BLaER1 (cell line): ENCODE measurements at regions not wholly inside any gene's neighbourhood (a gene's known extent, or its start where the extent isn't known, plus 50 kb on each side); places are given as distances from the start of the nearest gene placed in this dataset.
"Not testable (repeated sequence)": the region's sequence is repeated elsewhere in the genome, so short reads cannot be mapped to it uniquely, and the experiment has no call there.

Source experiments
- H3K27ac ChIP-seq: shearing (Covaris generic); formaldehyde crosslinking; 2 replicates; pipeline ENCODE4 v1.8.1; 2022
- H3K27me3 ChIP-seq: shearing (Covaris generic); formaldehyde crosslinking; 2 replicates; pipeline ENCODE4 v1.8.1; 2022
- H3K36me3 ChIP-seq: shearing (Covaris generic); formaldehyde crosslinking; 2 replicates; pipeline ENCODE4 v1.8.1; 2022
- H3K4me1 ChIP-seq: shearing (Covaris generic); formaldehyde crosslinking; 2 replicates; pipeline ENCODE4 v1.8.1; 2022
- H3K4me2 ChIP-seq: shearing (Covaris generic); formaldehyde crosslinking; 2 replicates; pipeline ENCODE4 v1.8.1; 2022
- H3K4me3 ChIP-seq: shearing (Covaris generic); formaldehyde crosslinking; 2 replicates; pipeline ENCODE4 v1.8.1; 2022
- H3K9ac ChIP-seq: shearing (Covaris generic); formaldehyde crosslinking; 2 replicates; pipeline ENCODE4 v1.8.1; 2022
- H3K9me3 ChIP-seq: shearing (Covaris generic); formaldehyde crosslinking; 2 replicates; pipeline ENCODE4 v1.8.1; 2022
- H4K20me1 ChIP-seq: shearing (Covaris generic); formaldehyde crosslinking; 2 replicates; pipeline ENCODE4 v1.8.1; 2022
- Cebpa-rat ChIP-seq: shearing (Covaris generic); IDR thresholded peaks from 2 replicates; pipeline ENCODE4 v1.8.1; 2022

DNA sequence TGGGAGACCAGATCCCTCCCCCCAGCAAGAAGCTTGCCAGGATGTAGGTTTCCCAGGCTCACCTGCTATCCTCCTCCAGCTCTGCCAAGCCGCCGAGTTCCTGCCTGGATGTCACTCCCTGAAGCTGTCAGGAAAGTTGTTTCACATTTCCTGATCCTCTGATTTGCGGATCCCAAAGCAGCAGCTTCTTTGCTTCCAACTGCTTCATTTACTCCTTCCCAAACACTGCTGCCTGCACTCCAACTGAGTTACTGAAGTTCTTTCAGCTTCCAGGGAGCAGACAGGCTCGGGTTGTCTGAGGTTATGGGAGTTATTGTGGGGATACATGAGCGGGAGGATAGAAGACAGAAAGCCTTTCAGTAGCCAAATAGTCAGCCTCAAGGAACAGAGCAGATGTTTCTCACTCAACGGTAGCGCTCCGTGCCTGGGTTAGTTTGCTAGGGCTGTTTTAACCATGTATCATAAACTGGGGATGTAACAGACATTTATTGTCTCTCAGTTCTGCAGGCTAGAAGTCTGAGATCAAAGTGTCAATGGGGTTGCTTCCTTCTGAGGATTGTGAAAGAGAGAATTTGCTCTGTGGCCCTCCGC is 516.0 kb downstream of the REEP3 start:
- Histone ChIP-seq H3K27ac (peak overlapping the region; percentile 70), H3K4me3 (peak overlapping the region; percentile 34), H3K9ac (peak overlapping the region; percentile 43; the same call in 1 of the 2 replicates), H3K27me3 (no peaks in the 10 kb centered on the region), H3K9me3 (no peaks in the 10 kb centered on the region), H3K4me1 (peaks cover 54% of the 10 kb centered on the region), H4K20me1 (no peaks in the 10 kb centered on the region), H3K4me2 (peak overlapping the region; percentile 82), H3K36me3 (no peaks in the 10 kb centered on the region)
- no peak for TF ChIP-seq Cebpa-rat

DNA sequence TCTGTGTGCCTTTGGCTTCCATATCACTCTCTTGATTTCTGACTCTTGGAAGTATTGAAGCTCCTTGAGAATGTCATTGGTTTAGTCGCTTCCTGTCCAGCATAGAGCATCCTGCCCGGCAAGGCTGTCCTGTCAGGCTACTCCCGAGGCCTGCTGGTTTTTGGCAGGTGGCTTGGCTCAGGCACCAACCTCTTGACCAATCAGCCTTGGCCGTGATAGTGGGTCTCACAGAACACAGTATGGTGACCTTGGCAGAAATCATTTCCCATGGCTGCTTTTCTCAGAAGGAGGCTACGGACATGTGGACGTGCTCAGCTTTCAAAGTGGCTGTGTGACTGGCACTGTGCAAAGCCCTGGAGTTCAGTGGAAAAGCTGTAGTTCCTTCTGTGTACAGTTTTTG is 516.9 kb downstream of the REEP3 start:
- Histone ChIP-seq H3K9me3 (no peaks in the 10 kb centered on the region), H3K4me3 (peak overlapping the region; percentile 34; the same call in 1 of the 2 replicates), H3K9ac (peak overlapping the region; percentile 8; the same call in 1 of the 2 replicates), H3K4me2 (peak overlapping the region; percentile 82), H3K27ac (peak overlapping the region; percentile 70; the same call in 1 of the 2 replicates), H4K20me1 (no peaks in the 10 kb centered on the region), H3K36me3 (no peaks in the 10 kb centered on the region), H3K4me1 (peaks cover 54% of the 10 kb centered on the region), H3K27me3 (no peaks in the 10 kb centered on the region)
- TF ChIP-seq Cebpa-rat = no peak

DNA sequence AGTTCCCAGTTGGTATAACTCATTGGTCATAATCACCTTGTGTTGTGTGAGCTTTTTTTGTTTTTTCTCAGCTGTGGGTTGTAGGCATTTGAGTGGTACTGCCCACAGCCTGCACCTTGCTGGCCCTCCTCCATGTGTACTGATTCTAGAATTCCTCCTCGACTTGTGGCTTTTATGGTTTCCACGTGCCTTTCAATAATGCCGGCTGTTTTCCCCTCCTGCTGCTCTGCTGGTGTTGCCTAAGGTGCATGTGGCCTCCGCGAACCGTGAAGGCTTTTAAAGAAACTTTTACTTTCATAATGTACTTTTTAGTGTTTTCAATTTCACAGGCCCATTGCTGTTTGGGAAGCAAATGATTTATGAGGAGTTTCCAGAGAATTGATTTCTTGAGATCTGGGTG is 518.0 kb downstream of the REEP3 start:
- peak overlapping the region; percentile 82 for H3K4me2 ChIP-seq
- no peak for TF ChIP-seq Cebpa-rat
- no peak overlapping the region for H3K27ac ChIP-seq
- no peaks in the 10 kb centered on the region for H4K20me1 ChIP-seq
- no peaks in the 10 kb centered on the region for H3K9me3 ChIP-seq
- H3K4me3 ChIP-seq = no peak overlapping the region
- no peak overlapping the region for H3K9ac ChIP-seq
- no peaks in the 10 kb centered on the region for H3K27me3 ChIP-seq
- H3K4me1 ChIP-seq = peaks cover 54% of the 10 kb centered on the region
- H3K36me3 ChIP-seq = no peaks in the 10 kb centered on the region

DNA sequence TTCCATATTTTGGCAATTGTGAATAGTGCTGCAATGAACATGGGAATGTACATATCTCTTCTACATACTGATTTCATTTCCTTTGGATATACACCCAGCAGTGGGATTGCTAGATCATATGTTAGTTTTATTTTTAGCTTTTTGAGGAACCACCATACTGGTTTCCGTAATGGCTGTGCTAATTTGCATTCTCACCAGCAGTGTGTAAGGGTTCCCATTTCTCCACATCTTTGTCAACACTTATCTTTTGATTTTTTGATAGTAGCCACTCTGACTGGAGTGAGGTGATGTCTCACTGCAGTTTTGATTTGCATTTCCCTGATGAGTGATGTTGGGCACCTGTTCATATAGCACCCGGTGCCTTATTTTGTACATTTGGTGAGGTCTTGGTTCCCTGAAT is 519.6 kb downstream of the REEP3 start:
- no peak for TF ChIP-seq Cebpa-rat
- Histone ChIP-seq H3K9ac (no peak overlapping the region; the same call in 1 of the 2 replicates), H3K36me3 (no peaks in the 10 kb centered on the region), H3K4me2 (peak overlapping the region; percentile 63), H4K20me1 (no peaks in the 10 kb centered on the region), H3K4me1 (peaks cover 54% of the 10 kb centered on the region), H3K9me3 (no peaks in the 10 kb centered on the region), H3K4me3 (no peak overlapping the region), H3K27me3 (no peaks in the 10 kb centered on the region), H3K27ac (peak overlapping the region; percentile 33; the same call in 1 of the 2 replicates)

DNA sequence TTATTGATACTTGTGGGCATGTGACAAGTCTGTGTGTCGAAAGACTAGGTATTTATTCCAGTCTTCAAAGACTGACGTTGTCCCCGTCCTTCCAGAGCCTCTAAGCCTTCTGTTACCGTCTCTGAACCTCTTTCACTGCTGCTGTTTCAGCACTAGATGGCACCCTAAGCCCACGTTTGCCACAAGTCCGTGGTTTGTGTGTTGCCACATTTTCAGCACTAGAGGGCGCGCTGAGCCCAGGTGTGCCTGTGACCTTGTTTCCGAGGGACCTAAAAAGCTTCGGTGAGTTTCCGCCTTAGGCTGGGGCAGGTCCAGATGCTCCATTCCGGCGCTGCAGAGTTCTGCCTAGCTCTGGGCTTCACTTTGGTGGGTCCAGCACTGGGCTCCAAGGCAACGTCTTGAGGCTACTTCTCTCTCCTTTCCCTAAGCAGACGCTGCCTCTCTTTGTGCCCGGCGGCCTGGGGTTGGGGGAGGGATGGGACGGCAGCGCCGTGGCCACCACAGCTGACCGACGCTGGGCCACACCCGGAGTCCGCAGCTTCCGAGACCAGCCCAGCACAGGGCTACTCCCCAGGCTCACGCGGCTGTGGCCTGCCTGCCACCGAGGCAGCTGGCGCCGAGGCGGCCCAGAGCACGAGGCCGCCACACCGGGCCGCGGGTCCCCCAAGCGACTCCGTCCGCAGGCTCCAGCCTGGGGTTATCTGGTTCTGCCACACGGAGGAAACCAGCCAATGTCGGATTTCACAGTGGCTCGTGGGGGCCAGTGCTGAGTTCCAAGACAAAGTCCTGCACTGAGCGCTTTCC is 520.2 kb downstream of the REEP3 start:
- H3K27me3 ChIP-seq = no peaks in the 10 kb centered on the region
- no peaks in the 10 kb centered on the region for H4K20me1 ChIP-seq
- no peak overlapping the region for H3K4me3 ChIP-seq
- H3K9ac ChIP-seq = no peak overlapping the region; the same call in 1 of the 2 replicates
- no peaks in the 10 kb centered on the region for H3K36me3 ChIP-seq
- peaks cover 48% of the 10 kb centered on the region for H3K4me1 ChIP-seq
- H3K27ac ChIP-seq = peak overlapping the region; percentile 33; the same call in 1 of the 2 replicates
- H3K4me2 ChIP-seq = peak overlapping the region; percentile 63
- no peaks in the 10 kb centered on the region for H3K9me3 ChIP-seq
- TF ChIP-seq Cebpa-rat = no peak

DNA sequence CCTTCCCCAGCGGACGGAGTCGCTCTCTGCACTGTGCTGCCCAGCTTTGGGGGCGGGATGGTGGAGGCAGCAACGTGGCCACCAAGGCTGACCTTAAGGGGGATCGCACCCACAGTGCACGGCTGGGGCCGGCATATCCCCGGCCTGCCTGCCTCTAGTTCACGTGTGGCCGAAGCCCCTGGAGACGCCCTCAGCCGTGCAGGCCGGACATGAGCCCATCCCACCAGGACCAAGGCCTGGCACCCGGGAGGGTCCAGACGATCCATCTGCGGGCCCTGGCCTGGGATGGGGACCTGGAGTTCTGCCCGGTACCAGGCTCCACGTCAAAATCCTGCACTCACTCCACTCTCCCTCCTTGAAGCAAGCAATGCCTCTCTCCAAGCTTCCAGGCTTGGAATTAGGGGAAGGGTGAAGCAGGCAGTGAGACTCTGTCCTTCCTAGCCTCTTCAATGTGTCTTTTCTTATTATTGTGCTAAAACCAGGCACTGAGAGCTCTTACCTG is 520.8 kb downstream of the REEP3 start:
- Histone ChIP-seq H3K36me3 (no peaks in the 10 kb centered on the region), H3K9ac (no peak overlapping the region), H3K9me3 (no peaks in the 10 kb centered on the region), H3K27ac (no peak overlapping the region), H3K4me2 (no peak overlapping the region), H3K27me3 (no peaks in the 10 kb centered on the region), H3K4me3 (no peak overlapping the region), H4K20me1 (no peaks in the 10 kb centered on the region), H3K4me1 (peaks cover 41% of the 10 kb centered on the region)
- TF ChIP-seq Cebpa-rat = no peak

DNA sequence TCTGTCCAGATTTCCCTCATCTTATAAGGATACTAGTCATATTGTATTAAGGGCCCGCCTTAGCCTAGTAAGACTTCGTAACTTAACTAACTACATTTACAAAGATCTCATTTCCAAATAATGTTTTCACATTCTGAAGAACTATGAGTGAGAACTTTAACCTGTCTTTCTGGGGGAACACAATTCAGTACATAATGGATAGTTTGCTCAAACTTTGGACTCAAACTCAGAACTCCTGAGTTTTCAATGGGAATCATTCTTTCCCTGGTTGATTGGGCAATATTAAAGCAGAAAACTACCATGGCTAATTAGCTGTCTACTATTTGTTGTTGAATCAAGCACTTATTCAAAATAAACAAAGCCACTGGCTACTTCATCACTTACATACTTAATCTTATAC is 522.9 kb downstream of the REEP3 start:
- H3K36me3 ChIP-seq = no peaks in the 10 kb centered on the region
- H3K27ac ChIP-seq = no peak overlapping the region
- H3K9me3 ChIP-seq = no peaks in the 10 kb centered on the region
- H3K4me1 ChIP-seq = peaks cover 20% of the 10 kb centered on the region
- H3K27me3 ChIP-seq = no peaks in the 10 kb centered on the region
- H4K20me1 ChIP-seq = no peaks in the 10 kb centered on the region
- H3K9ac ChIP-seq = no peak overlapping the region
- no peak overlapping the region for H3K4me3 ChIP-seq
- TF ChIP-seq Cebpa-rat = no peak
- H3K4me2 ChIP-seq = no peak overlapping the region

DNA sequence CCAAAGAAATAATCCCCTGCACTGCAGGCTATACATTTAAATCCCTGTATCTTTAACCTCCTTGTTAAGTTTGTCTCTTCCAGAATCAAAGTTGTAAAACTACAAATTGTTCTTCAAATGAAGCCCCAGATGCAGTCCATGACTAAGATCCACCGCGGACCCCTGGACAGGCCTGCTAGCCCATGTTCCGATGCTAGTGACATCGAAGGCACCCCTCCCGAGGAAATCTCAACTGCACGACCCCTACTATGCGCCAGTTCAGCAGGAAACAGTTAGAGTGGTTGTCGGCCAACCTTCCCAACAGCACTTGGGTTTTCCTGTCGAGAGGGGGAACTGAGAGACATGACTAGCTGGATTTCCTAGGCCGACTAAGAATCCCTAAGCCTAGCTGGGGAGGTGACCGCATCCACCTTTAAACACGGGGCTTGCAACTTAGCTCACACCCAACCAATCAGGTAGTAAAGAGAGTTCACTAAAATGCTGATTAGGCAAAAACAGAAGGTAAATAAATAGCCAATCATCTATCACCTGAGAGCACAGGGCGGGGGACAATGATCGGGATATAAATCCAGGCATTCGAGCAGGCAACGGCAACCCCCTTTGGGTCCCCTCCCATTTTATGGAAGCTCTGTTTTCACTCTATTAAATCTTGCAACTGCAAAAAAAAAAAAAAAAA is 523.9 kb downstream of the REEP3 start:
- not testable (repeated sequence) for H3K4me3 ChIP-seq, H3K36me3 ChIP-seq, H3K9me3 ChIP-seq, H3K27ac ChIP-seq, H4K20me1 ChIP-seq, H3K4me2 ChIP-seq, H3K27me3 ChIP-seq, H3K9ac ChIP-seq
- peaks cover 10% of the 10 kb centered on the region for H3K4me1 ChIP-seq

DNA sequence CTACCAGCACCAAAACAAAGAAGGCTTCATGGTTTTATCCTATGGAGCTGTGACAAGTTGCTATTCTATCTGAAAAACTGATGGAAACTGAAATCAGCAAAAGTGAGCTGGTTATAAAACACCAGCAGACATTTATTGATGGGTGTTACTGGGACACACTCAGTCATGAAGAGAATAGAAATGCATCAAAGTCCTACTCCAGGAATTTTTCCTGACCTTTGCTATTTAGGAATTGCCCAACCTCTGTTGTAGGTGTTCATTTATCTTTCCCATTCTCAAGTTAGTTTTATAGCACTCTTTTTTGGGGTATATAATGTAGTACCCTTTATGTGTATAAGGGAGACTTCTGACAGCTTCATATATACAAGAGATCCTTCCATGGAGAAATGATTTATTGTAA is 533.2 kb downstream of the REEP3 start:
- H3K36me3 ChIP-seq = no peaks in the 10 kb centered on the region
- no peak for TF ChIP-seq Cebpa-rat
- no peak overlapping the region for H3K27ac ChIP-seq
- H3K9ac ChIP-seq = no peak overlapping the region
- 0 out of 2 replicates have a peak, but pooled peaks cover 3% of the 10 kb centered on the region for H3K9me3 ChIP-seq
- H3K4me3 ChIP-seq = no peak overlapping the region
- no peak overlapping the region for H3K4me2 ChIP-seq
- H4K20me1 ChIP-seq = no peaks in the 10 kb centered on the region
- no peaks in the 10 kb centered on the region for H3K4me1 ChIP-seq
- H3K27me3 ChIP-seq = no peaks in the 10 kb centered on the region

DNA sequence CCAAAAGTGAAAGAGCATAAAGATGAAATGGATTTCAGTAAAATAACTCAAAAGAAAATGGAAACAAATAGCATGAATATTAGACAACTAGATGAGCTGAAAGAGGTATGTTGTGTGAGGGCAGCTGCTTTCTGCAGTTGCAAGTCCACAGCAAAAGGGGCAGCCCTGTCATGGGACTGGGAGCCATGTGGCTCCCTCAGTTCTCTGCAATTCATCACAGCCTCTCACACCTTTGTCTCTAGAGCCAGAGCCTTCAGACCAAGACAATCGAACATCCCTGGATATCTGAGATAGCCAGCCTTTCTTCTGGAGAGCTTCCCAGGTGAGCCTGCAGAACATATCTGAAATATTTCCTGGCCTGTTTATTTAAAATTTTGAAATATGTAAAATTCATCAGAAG is 538.7 kb downstream of the REEP3 start:
- Histone ChIP-seq H3K4me2 (no peak overlapping the region), H3K4me3 (no peak overlapping the region), H4K20me1 (no peaks in the 10 kb centered on the region), H3K36me3 (no peaks in the 10 kb centered on the region), H3K27ac (no peak overlapping the region), H3K27me3 (no peaks in the 10 kb centered on the region), H3K9me3 (no peaks in the 10 kb centered on the region), H3K9ac (no peak overlapping the region), H3K4me1 (no peaks in the 10 kb centered on the region)
- TF ChIP-seq Cebpa-rat = no peak
